PC-9 (cell line): ENCODE measurements at regions not wholly inside any gene's neighbourhood (a gene's known extent, or its start where the extent isn't known, plus 50 kb on each side); places are given as distances from the start of the nearest gene placed in this dataset.

ENCODE experiments used
- BruUV-seq: library from RNA; stranded (reverse); fragments of 400-500 nt; replicated peaks from 2 replicates; lab custom pipeline; 2021; lab: Mats Ljungman, UMichigan
- CTCF ChIA-PET: fragments of 300-600 bp; sonication (Branson Sonifier 250); formaldehyde crosslinking; loops from one replicate; lab custom pipeline; 2022; ENCODE audit warnings: antibody characterized with exemption; lab: Charles Lee
- POLR2A ChIA-PET: fragments of 300-600 bp; sonication (Branson Sonifier 250); formaldehyde crosslinking; loops from one replicate; lab custom pipeline; 2022; ENCODE audit warnings: antibody characterized with exemption; ENCODE audit not compliant: unreplicated experiment; lab: Charles Lee
- DNase-seq, 2 experiments: peaks; one replicate each; pipeline versions ENCODE4 v3.0.0 to v3.0.0-alpha.2; 2015 to 2022; ENCODE audit warnings: mixed read lengths in 1 of 2
- H2AFZ ChIP-seq: fragments of 200-600 bp; sonication (generic); 2 replicates; pipeline ENCODE4 v1.8.1; 2017; ENCODE audit warnings: antibody characterized with exemption
- H3F3A ChIP-seq: fragments of 200-600 bp; sonication (generic); 2 replicates; pipeline ENCODE4 v1.8.1; 2017; ENCODE audit warnings: antibody characterized with exemption, mild to moderate bottlenecking, low read depth; ENCODE audit not compliant: insufficient read depth
- H3K27ac ChIP-seq: fragments of 200-600 bp; sonication (generic); 2 replicates; pipeline ENCODE4 v1.6.1; 2016; ENCODE audit warnings: mixed run types
- H3K27me3 ChIP-seq: fragments of 200-600 bp; sonication (generic); 2 replicates; pipeline ENCODE4 v1.6.1; 2016; ENCODE audit warnings: low read depth, mixed run types; ENCODE audit not compliant: insufficient read depth
- H3K36me3 ChIP-seq: fragments of 200-600 bp; sonication (generic); 2 replicates; pipeline ENCODE4 v1.6.1; 2016; ENCODE audit warnings: low read depth, mixed run types
- H3K4me1 ChIP-seq: fragments of 200-600 bp; sonication (generic); replicated peaks from 2 replicates; pipeline ENCODE4 v1.6.1; 2016; ENCODE audit warnings: mixed run types; ENCODE audit not compliant: insufficient read depth
- H3K4me2 ChIP-seq: fragments of 200-600 bp; sonication (generic); 2 replicates; pipeline ENCODE4 v1.6.1; 2017; ENCODE audit warnings: mixed run types
- H3K4me3 ChIP-seq: fragments of 200-600 bp; sonication (generic); 2 replicates; pipeline ENCODE4 v1.6.1; 2016; ENCODE audit warnings: mixed run types
- H3K79me2 ChIP-seq: fragments of 200-600 bp; sonication (generic); 2 replicates; pipeline ENCODE4 v1.6.1; 2017; ENCODE audit warnings: low read depth, mixed run types
- H3K9me2 ChIP-seq: fragments of 200-600 bp; sonication (generic); 2 replicates; pipeline ENCODE4 v1.8.1; 2017; ENCODE audit warnings: mild to moderate bottlenecking; ENCODE audit not compliant: insufficient read depth
- H3K9me3 ChIP-seq: fragments of 200-600 bp; sonication (generic); 2 replicates; pipeline ENCODE4 v1.8.1; 2016; ENCODE audit warnings: low read depth; ENCODE audit not compliant: insufficient read depth
- H4K20me1 ChIP-seq: fragments of 200-600 bp; sonication (generic); 2 replicates; pipeline ENCODE4 v1.8.1; 2017; ENCODE audit not compliant: insufficient read depth
- EZH2 ChIP-seq: fragments of 200-600 bp; sonication (generic); IDR thresholded peaks from 2 replicates; pipeline ENCODE4 v1.8.0; 2017; ENCODE audit warnings: antibody characterized with exemption, low read depth
- intact Hi-C: fragments of 100-400 bp; cut with micrococcal nuclease; formaldehyde crosslinking; loops from one replicate; pipeline ENCODE4 v1.10.0; 2022; ENCODE audit not compliant: unreplicated experiment
- TF ChIP-seq, protein P1 (sequence below): fragments of 200-600 bp; sonication (generic); conservative IDR thresholded peaks from 2 replicates; pipeline ENCODE4 v1.6.1; 2017; ENCODE audit warnings: mixed run types, antibody characterized with exemption, mild to moderate bottlenecking, moderate library complexity

GRCh38 chr5:12330993-12331588, 426.8 kb upstream of the CTNND2 start:
- Histone ChIP-seq H3K36me3 (no peaks in the 10 kb centered on the region), H3K27me3 (no peaks in the 10 kb centered on the region), H3K4me1 (no peaks in the 10 kb centered on the region), H3F3A (no peaks in the 10 kb centered on the region), H3K4me2 (no peak overlapping the region), H3K27ac (no peak overlapping the region), H3K4me3 (no peak overlapping the region), H3K9me3 (no peaks in the 10 kb centered on the region), H3K9me2 (no peaks in the 10 kb centered on the region), H4K20me1 (no peaks in the 10 kb centered on the region), H2AFZ (no peak overlapping the region), H3K79me2 (no peaks in the 10 kb centered on the region)
- DNase-seq = no peak
- intact Hi-C loops = no loop called here
- no peak for TF ChIP-seq EZH2
- TF ChIP-seq, protein P1, sequence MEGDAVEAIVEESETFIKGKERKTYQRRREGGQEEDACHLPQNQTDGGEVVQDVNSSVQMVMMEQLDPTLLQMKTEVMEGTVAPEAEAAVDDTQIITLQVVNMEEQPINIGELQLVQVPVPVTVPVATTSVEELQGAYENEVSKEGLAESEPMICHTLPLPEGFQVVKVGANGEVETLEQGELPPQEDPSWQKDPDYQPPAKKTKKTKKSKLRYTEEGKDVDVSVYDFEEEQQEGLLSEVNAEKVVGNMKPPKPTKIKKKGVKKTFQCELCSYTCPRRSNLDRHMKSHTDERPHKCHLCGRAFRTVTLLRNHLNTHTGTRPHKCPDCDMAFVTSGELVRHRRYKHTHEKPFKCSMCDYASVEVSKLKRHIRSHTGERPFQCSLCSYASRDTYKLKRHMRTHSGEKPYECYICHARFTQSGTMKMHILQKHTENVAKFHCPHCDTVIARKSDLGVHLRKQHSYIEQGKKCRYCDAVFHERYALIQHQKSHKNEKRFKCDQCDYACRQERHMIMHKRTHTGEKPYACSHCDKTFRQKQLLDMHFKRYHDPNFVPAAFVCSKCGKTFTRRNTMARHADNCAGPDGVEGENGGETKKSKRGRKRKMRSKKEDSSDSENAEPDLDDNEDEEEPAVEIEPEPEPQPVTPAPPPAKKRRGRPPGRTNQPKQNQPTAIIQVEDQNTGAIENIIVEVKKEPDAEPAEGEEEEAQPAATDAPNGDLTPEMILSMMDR = no peak
- no TSS peak for BruUV-seq
- POLR2A ChIA-PET = no interaction called here
- CTCF ChIA-PET = no interaction called here

- no peaks in the 10 kb centered on the region for H3K4me1 ChIP-seq
- intact Hi-C loops = no loop called here
- POLR2A ChIA-PET = no interaction called here
- TF ChIP-seq, protein P1 = no peak
- TF ChIP-seq EZH2 = no peak
- no peaks in the 10 kb centered on the region for H3K9me3 ChIP-seq
- CTCF ChIA-PET = no interaction called here
- H3K27ac ChIP-seq = no peak overlapping the region
- no peak overlapping the region for H3K4me3 ChIP-seq
- no peaks in the 10 kb centered on the region for H3K79me2 ChIP-seq
- H3K9me2 ChIP-seq = no peaks in the 10 kb centered on the region
- H4K20me1 ChIP-seq = no peaks in the 10 kb centered on the region
- no peaks in the 10 kb centered on the region for H3K36me3 ChIP-seq
- BruUV-seq = no TSS peak
- no peak for DNase-seq
- no peak overlapping the region for H3K4me2 ChIP-seq
- H3F3A ChIP-seq = no peaks in the 10 kb centered on the region
- no peaks in the 10 kb centered on the region for H3K27me3 ChIP-seq
- H2AFZ ChIP-seq = no peak overlapping the region
Measured at GRCh38 chr5:12330381-12330780, 426.1 kb upstream of the CTNND2 start.

- Histone ChIP-seq H3F3A (no peaks in the 10 kb centered on the region), H3K36me3 (no peaks in the 10 kb centered on the region), H3K4me2 (no peak overlapping the region), H3K79me2 (no peaks in the 10 kb centered on the region), H3K4me3 (no peak overlapping the region), H3K4me1 (no peaks in the 10 kb centered on the region), H4K20me1 (no peaks in the 10 kb centered on the region), H2AFZ (no peak overlapping the region), H3K27me3 (no peaks in the 10 kb centered on the region), H3K27ac (no peak overlapping the region), H3K9me3 (no peaks in the 10 kb centered on the region), H3K9me2 (peaks cover 4% of the 10 kb centered on the region; the same call in 1 of the 2 replicates)
- no TSS peak for BruUV-seq
- intact Hi-C loops = no loop called here
- TF ChIP-seq EZH2 = no peak
- TF ChIP-seq, protein P1 = no peak
- no peak for DNase-seq
- ChIA-PET POLR2A (no interaction called here), CTCF (no interaction called here)
Measured at GRCh38 chr5:12323637-12324229, 419.5 kb upstream of the CTNND2 start.
